ENCODE measurements at regions not wholly inside any gene's neighbourhood (a gene's known extent, or its start where the extent isn't known, plus 50 kb on each side); places are given as distances from the start of the nearest gene placed in this dataset.

- TF ChIP-seq ZNF274 (IDR thresholded peaks at IDR 0.05; ENCODE audit: low read depth, low read length) (no peak), SUZ12 (IDR thresholded peaks at IDR 0.05; ENCODE audit: extremely low read depth, insufficient read depth, insufficient read length) (no peak)
These were observed 171.1 kb downstream of the ABCC12 start for GRCh38 chr16:47984669-47985068.

All from NT2/D1 (cell line).